Ovary (tissue), 7 donors: ENCODE measurements at regions not wholly inside any gene's neighbourhood (a gene's known extent, or its start where the extent isn't known, plus 50 kb on each side); places are given as distances from the start of the nearest gene placed in this dataset.

Source experiments
- DNase-seq, 5 donors: peaks; one replicate each; pipeline ENCODE4 v3.0.0-alpha.2; 2019 to 2020
- H3K27ac ChIP-seq, 2 donors: fragments of 200-600 bp; one replicate each; pipeline versions ENCODE4 v1.5.1 to v1.8.0; 2019 to 2022
- H3K27me3 ChIP-seq: fragments of 200-600 bp; one replicate; pipeline ENCODE4 v1.8.0; 2022
- H3K36me3 ChIP-seq: fragments of 200-600 bp; sonication (generic); one replicate; pipeline ENCODE4 v1.5.1; 2019
- H3K4me1 ChIP-seq: one replicate; pipeline ENCODE4 v1.8.1; 2013; ENCODE audit warnings: mild to moderate bottlenecking, moderate library complexity; ENCODE audit not compliant: insufficient read depth
- H3K4me3 ChIP-seq: fragments of 200-600 bp; sonication (generic); one replicate; pipeline ENCODE4 v1.5.1; 2017
- H3K9me3 ChIP-seq, 2 donors: fragments of 200-600 bp in 1 of 2; sonication (generic) in 1 of 2; one replicate each; pipeline versions ENCODE4 v1.5.1 to v1.8.1; 2013 to 2019; ENCODE audit warnings: mild to moderate bottlenecking in 1 of 2, moderate library complexity in 1 of 2
- CTCF ChIP-seq, 3 donors: fragments of 450-650 bp in 2 of 3; fragments of 200-600 bp in 1 of 3; IDR thresholded peaks; one replicate each; pipeline versions ENCODE4 v1.5.1 to v1.8.0; 2016 to 2022; ENCODE audit warnings: antibody characterized with exemption in 3 of 3, mild to moderate bottlenecking in 1 of 3
- EP300 ChIP-seq: sonication (generic); formaldehyde crosslinking; IDR thresholded peaks from one replicate; pipeline ENCODE4 v1.6.1; 2017; ENCODE audit warnings: antibody characterized with exemption
- POLR2A ChIP-seq: fragments of 450-650 bp; IDR thresholded peaks from one replicate; pipeline ENCODE4 v1.6.1; 2017; ENCODE audit warnings: antibody characterized with exemption, mild to moderate bottlenecking, moderate library complexity
- WGBS, 3 donors: extraction: QIAGEN DNeasy Blood & Tissue Kit in 1 of 3; methylation state at CpG; one replicate each; pipeline versions ENCODE4 v1.1.5 to v1.1.7; 2013 to 2017; 5-methylcytosine and 5-hydroxymethylcytosine counted together
- intact Hi-C, 4 donors: fragments of 100-400 bp; cut with DNase I; formaldehyde crosslinking; loops; one replicate each; pipeline versions ENCODE4 v1.11.0 to v1.15.1; 2022 to 2023
- donor health status: DM: no; HTN: no; CAD: no; lungs with moderate emphysema.
- donor health status: DM: no; HTN: no; CAD: no.
- donor health status: Bipolar disorder and iron deficiency.
- donor health status: DM: no; HTN: no; CAD: no.
- donor health status: DM: yes; HTN: yes; CAD: no.

- H3K27me3 ChIP-seq: no peaks in the 10 kb centered on the region
- no peaks in the 10 kb centered on the region for H3K9me3 ChIP-seq
- no peak for DNase-seq
- no peaks in the 10 kb centered on the region for H3K36me3 ChIP-seq
- no peak overlapping the region for H3K27ac ChIP-seq
- no peak overlapping the region for H3K4me3 ChIP-seq
- TF ChIP-seq POLR2A (no peak), CTCF (IDR thresholded peaks at IDR 0.05) (no peak), EP300 (no peak)
- intact Hi-C loops: no loop called here
- WGBS, 3 donors: 84 to 95% (median 92%) methylated on average over 5 of the region's 5 CpGs
- H3K4me1 ChIP-seq: no peaks in the 10 kb centered on the region
These were observed 53.9 kb upstream of the ESRRG start for GRCh38 chr1:216777148-216777547.
